Erythroblast (primary cell): ENCODE measurements at regions not wholly inside any gene's neighbourhood (a gene's known extent, or its start where the extent isn't known, plus 50 kb on each side); places are given as distances from the start of the nearest gene placed in this dataset.

ENCODE experiments used
- GATA1 ChIP-seq: IDR thresholded peaks from 2 replicates; pipeline ENCODE4 v1.6.1; 2011; ENCODE audit warnings: low read depth, mild to moderate bottlenecking, control low read depth, low read length, moderate library complexity
- POLR2A ChIP-seq: IDR thresholded peaks from 2 replicates; pipeline ENCODE4 v1.6.1; 2011; ENCODE audit warnings: mild to moderate bottlenecking, low read length

GRCh38 chr3:164320962-164321361 is 757.3 kb downstream of the SI start:
- TF ChIP-seq POLR2A: no peak
- no peak for TF ChIP-seq GATA1
